HG03439 (cell line): ENCODE measurements at regions not wholly inside any gene's neighbourhood (a gene's known extent, or its start where the extent isn't known, plus 50 kb on each side); places are given as distances from the start of the nearest gene placed in this dataset.
A peak's percentile ranks its signal among the peaks of the same experiment; 100 is the strongest.
"Not testable (repeated sequence)": the region's sequence is repeated elsewhere in the genome, so short reads cannot be mapped to it uniquely, and the experiment has no call there.

Experiments
- ATAC-seq: cut with Tn5 transposase; IDR thresholded peaks from one replicate; pipeline ENCODE4 v1.9.1; 2021; ENCODE audit warnings: mild to moderate bottlenecking, moderate library complexity; ENCODE audit not compliant: unreplicated experiment

DNA sequence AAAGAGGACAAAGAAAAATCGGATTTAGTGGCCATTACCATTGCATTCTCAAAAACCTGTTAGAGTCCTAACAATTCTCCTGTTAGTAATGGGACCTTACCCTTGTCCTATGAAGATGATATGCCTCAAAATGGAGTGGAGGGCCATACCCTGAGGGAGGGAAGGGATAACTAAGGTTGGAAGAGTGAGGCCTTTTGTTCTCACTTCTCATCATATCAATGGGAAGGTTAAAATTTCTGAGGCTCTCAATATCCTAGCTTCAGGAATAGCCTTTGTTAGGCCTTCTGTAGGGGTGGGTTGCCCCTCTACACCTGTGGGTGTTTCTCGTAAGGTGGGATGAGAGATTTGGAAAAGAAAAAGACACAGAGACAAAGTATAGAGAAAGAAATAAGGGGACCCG, 109.4 kb upstream of the SGIP1 start:
- ATAC-seq = not testable (repeated sequence)

DNA sequence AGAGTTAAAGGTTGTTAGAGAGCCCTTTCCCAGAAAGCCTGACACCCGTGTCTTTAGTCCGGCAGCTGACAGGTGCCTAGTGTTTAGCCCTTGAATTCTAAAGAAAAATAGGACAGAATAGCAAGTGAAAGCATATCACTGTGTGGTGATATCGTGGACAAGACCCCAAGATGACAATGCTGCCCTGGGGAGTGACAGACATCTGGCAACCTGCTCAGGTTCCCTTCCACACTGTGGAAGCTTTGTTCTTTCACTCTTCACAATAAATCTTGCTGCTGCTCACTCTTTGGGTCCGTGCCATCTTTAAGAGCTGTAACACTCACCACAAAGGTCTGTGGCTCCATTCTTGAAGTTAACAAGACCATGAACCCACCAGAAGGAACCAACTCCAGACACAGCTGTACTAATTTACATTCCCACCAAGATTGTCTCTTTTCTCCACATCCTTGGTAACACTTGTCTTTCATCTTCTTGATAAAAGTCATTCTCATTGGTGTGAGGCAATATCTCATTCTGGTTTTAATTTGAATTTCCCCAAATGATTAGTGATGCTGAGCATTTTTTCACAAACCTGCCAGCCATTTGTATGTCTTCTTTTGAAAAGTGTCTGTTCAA, 107.6 kb upstream of the SGIP1 start:
- ATAC-seq = no peak

GRCh38 chr1:66430815-66431214, 103.1 kb upstream of the SGIP1 start:
- not testable (repeated sequence) for ATAC-seq

DNA sequence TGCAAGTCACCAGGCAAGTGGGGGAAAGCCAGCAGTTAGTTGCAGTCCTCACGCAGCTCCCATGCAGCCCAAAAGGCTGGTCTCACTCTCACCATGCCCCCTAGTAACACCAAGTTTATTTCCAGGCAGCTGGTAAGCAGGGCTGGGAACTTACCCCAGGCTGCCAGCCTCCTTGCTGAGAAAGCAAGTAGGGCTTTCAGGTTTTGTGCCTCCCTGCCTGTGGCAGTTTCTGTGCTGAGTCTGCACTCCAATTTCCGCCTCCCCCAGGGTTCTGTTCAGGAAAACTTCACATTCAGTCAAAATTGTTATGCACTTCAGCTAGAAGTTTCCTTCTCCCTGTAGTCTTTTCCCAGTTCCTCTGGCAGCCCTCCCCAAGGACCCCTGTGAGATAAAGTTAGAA, 102.0 kb upstream of the SGIP1 start:
- ATAC-seq = no peak

- ATAC-seq = no peak
These were observed 100.3 kb upstream of the SGIP1 start for GRCh38 chr1:66433611-66434010.

- no peak for ATAC-seq
These were observed 99.9 kb upstream of the SGIP1 start for GRCh38 chr1:66434096-66434495.

DNA sequence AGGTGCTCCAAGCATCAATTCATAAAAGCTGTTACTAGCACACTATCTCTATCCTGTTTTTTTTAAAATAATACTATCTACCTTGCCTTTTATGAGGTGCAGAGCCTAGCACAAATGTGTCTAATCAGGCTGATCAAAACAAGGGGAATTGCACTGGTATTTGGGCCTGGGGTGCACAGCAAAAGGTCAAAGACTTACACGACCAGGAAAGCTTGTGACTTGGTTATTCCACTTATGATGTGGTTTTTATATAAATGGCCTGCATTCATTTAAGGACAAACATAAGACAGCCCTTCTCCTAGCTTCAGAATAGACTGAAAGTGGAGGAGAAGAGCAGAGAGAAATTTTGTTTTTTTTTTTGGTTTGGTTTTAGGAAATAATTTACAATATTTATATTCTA, 98.4 kb upstream of the SGIP1 start:
- no peak for ATAC-seq

GRCh38 chr1:66436378-66437135, 97.4 kb upstream of the SGIP1 start:
- ATAC-seq = peak; percentile 75

DNA sequence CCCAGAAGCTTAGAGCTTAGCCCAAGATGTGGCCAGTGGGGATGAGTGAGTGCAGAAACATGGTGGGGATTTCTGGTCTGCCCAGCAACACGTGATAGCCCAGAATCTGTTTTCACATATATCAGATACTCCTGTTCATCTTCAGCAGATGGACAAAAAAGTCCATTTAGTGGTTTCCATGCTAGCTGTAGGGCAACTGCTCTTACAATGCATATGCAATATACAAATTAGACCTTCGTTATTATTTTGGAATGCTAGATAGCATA, 96.9 kb upstream of the SGIP1 start:
- peak; percentile 8 for ATAC-seq

DNA sequence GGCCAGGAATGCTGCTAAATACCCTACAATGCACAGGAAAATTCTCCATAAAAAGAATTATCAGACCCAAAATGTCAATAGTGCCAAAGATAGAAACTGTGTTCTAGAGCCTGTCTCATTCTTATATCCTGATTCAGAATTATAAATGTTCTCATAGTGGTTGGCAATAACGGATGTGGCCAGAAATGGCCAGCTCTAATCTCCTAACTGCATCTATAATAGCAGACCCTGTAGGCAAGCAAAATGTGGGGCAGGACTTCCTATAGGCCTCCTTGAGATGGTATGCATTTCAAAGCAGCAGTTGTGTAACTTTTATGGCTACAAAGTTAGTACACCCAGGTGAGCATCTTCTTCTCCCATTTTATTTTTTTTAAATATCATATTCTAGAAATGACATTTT, 95.9 kb upstream of the SGIP1 start:
- no peak for ATAC-seq

GRCh38 chr1:66438501-66438900, 95.5 kb upstream of the SGIP1 start:
- ATAC-seq = no peak

DNA sequence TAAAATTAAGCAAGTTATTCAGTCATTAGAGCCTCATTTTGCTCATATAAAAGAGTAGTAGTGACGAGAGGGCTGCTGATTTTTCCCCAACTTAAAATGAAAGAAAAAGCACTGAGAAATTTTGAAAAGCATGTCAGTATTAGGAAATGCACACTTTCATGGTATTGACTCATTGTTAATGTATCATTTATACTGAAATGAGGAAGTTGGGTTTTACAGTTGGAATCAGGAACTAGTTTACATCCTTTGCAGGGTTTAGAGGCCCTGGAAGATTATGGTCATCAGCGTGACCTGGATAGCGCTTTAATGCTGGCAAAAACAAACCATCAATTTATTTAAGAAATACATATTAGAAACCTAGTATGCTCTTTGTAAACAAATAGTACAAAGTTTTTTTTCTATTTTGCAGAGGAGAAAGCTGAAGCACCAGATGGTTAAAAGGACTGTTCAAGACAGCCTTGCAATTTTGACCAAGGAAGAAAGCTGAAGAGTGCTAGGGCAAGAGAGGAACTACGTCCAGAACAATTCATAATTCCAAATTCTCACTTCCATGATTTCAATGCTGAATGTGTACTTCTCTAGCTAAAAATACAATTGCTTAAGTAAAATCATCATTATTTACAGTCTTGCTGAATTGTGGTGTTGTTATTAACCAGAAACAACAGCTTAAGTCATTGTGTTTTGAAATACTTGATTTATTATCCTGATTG, 94.8 kb upstream of the SGIP1 start:
- ATAC-seq = no peak

GRCh38 chr1:66443793-66444192, 90.2 kb upstream of the SGIP1 start:
- no peak for ATAC-seq

DNA sequence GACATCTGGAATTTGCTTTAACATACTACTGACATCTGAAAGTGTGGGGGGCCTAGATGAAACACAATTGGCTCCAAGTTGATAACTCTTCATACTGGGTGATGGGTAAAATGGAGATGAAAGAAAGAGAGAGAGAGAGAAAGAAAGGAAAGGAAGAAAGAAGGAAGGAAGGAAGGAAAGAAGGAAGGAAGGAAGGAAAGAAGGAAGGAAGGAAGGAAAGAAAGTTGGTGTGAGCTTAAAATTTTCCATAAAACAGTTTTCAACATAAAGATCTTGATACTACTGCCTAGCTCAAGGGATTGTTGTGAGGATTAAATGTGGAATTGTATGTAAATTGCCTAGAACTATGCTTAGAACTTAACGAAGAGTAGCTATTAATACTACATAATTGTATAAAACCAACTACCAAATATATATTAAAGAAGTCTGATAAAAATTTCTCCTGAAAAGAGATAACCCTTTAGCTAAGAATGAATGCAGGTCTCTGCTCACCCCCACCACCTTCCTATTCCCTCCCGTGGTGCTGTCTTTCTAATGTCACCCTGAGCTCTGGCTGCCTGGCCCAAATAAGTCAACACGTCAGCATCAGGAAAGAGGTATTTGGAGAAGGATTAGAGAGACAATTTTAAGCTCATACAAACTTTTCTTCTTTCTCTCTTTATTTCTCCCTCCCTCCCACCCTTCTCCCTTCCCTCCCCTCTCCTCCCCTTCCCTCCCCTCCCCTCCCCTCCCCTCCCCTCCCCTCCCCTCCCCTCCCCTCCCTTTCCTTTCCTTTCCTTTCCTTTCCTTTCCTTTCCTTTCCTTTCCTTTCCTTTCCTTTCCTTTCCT, 89.3 kb upstream of the SGIP1 start:
- no peak for ATAC-seq

DNA sequence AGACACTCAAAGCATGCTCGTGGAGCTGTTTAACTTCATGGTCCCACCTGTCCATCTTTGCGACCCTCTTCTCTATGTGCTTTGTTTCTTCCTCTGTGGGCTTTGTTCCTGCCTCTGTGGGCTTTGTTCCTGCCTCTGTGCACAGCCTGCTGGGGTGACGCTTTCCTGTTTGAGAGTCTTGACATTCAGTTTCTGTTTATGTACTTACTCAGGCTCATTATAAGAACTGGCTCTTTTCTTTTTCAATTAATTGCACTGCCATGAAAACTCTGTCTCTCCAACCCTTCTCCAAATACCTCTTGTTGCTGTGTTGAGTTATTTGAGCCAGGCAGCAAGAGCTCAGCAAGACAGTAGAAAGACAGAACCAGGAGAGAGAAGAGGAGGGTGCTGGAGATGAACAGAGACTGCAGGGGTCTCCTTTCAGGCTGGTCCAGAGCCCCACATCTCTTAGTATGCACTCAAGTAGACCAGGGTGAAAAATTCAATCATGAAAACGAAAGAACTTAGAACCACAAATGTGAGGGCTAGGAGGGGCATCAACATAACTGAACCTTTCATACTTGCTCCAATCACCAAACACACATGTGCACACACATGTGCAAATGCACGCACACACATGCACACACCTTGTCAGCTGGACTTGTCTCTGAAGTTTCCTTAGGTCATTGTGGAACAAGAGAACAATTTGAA, 88.3 kb upstream of the SGIP1 start:
- ATAC-seq = peak; percentile 77

DNA sequence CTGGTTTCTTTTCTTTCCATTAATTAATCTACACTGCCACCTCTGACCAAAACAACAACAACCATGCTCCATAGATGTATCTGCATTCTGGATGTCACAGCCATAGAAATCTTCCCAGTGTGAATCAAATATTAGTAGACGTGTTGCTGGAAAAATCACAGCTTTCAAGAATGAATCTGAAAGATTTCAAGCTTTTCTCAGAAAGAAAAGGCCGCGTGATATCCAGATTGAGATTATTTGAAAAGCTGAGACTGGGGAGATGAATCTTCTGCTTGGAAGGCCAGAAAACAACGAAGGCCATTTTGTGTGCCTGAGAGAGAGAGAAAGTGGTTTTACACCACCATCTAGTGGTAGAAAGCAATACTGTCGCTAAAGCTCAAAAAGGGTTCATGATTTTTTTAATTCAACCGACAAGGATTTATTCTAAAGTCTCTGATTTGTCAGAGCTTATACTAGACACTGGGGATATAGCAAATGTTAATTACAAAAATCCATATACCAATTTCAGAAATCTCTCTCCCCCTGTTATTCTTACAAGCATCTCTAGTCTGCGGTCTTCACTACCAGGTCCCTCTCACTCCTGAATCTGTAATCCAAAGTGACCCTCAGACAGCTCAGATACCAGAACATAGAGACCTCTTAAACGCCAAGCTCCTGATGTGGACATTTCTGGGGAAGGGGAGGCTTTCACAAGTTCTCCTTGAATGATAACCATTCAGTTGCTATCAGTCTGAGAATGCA, 87.5 kb upstream of the SGIP1 start:
- peak; percentile 52 for ATAC-seq

- ATAC-seq = no peak
These were observed 83.9 kb upstream of the SGIP1 start for GRCh38 chr1:66450043-66450514.

GRCh38 chr1:66450847-66451246, 83.1 kb upstream of the SGIP1 start:
- ATAC-seq = no peak

- no peak for ATAC-seq
These were observed 81.8 kb upstream of the SGIP1 start for GRCh38 chr1:66452162-66452561.

DNA sequence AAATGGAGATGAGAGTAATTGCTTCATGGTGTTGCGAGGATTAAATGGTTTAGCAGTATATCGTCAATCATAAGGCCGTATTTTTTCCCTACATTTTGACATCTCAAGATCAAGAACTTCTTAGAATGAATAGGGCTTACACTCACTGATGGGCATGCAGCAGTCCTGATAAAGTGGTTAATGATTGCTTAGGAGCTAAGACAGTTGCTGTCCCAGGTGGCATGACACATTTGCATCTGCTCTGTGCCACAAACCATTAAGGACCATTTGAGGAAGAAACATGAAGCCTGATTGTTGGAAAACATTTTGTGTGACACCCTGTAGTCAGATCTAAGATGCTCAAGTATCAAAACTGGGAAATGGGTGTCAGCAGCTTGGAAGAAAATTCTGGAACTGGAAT, 81.0 kb upstream of the SGIP1 start:
- no peak for ATAC-seq
